ENCODE measurements at regions not wholly inside any gene's neighbourhood (a gene's known extent, or its start where the extent isn't known, plus 50 kb on each side); places are given as distances from the start of the nearest gene placed in this dataset.

DNA sequence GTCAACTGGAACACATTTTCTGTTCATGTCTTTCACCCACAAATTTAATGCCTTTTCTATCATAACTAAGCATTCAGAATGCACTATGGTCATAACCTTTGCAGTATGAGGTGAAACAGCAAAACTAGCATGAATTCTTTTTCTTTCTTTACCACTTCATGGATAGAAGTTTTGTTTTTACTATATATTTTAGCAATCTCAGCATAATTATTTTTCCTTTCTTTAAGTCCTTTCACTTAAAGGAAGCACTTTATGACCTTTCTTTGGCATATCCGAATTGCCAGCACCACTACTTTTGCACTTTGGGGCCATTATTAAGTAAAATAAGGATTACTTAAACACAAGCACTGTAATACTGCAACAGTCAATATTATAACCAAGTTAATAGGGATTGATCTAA, 115.1 kb upstream of the DKK2 start:
- ChIA-PET POLR2A (no interaction called here), RAD21 (ENCODE audit: low non-redundant PET in 1 of 2, low total read pairs in 2 of 2, uncharacterized antibody in 2 of 2, unreplicated experiment in 2 of 2) (no interaction called here)
- intact Hi-C loops (cut with micrococcal nuclease): no loop called here

More for the DNA sequence above, 115.1 kb upstream of the DKK2 start:
- H3K79me2 ChIP-seq (ENCODE audit: insufficient read depth, low read length): no peaks in the 10 kb centered on the region
- H3K36me3 ChIP-seq (ENCODE audit: control insufficient read depth in 1 of 2, insufficient read depth in 2 of 2, low read length in 2 of 2): no peaks in the 10 kb centered on the region
- no peak for TF ChIP-seq ZFX (IDR thresholded peaks at IDR 0.05)
- no peak for TF ChIP-seq EZH2 (IDR thresholded peaks at IDR 0.05)
- TF ChIP-seq, protein P1, sequence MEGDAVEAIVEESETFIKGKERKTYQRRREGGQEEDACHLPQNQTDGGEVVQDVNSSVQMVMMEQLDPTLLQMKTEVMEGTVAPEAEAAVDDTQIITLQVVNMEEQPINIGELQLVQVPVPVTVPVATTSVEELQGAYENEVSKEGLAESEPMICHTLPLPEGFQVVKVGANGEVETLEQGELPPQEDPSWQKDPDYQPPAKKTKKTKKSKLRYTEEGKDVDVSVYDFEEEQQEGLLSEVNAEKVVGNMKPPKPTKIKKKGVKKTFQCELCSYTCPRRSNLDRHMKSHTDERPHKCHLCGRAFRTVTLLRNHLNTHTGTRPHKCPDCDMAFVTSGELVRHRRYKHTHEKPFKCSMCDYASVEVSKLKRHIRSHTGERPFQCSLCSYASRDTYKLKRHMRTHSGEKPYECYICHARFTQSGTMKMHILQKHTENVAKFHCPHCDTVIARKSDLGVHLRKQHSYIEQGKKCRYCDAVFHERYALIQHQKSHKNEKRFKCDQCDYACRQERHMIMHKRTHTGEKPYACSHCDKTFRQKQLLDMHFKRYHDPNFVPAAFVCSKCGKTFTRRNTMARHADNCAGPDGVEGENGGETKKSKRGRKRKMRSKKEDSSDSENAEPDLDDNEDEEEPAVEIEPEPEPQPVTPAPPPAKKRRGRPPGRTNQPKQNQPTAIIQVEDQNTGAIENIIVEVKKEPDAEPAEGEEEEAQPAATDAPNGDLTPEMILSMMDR (IDR thresholded peaks at IDR 0.05 in 2 of 3, conservative IDR thresholded peaks at IDR 0.05 in 1 of 3; ENCODE audit: borderline replicate concordance in 1 of 3, insufficient read depth in 1 of 3, low read depth in 2 of 3, low read length in 2 of 3): no peak
- TF ChIP-seq, protein P2, sequence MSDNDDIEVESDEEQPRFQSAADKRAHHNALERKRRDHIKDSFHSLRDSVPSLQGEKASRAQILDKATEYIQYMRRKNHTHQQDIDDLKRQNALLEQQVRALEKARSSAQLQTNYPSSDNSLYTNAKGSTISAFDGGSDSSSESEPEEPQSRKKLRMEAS (IDR thresholded peaks at IDR 0.05): no peak
- no peak for TF ChIP-seq ZNF274 (IDR thresholded peaks at IDR 0.05; ENCODE audit: low read depth, low read length)
- TF ChIP-seq, protein P3, sequence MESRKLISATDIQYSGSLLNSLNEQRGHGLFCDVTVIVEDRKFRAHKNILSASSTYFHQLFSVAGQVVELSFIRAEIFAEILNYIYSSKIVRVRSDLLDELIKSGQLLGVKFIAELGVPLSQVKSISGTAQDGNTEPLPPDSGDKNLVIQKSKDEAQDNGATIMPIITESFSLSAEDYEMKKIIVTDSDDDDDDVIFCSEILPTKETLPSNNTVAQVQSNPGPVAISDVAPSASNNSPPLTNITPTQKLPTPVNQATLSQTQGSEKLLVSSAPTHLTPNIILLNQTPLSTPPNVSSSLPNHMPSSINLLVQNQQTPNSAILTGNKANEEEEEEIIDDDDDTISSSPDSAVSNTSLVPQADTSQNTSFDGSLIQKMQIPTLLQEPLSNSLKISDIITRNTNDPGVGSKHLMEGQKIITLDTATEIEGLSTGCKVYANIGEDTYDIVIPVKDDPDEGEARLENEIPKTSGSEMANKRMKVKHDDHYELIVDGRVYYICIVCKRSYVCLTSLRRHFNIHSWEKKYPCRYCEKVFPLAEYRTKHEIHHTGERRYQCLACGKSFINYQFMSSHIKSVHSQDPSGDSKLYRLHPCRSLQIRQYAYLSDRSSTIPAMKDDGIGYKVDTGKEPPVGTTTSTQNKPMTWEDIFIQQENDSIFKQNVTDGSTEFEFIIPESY (IDR thresholded peaks at IDR 0.05; ENCODE audit: extremely low read depth, insufficient replicate concordance, low read length): no peak
- TF ChIP-seq YY1 (IDR thresholded peaks at IDR 0.05; ENCODE audit: extremely low read depth, insufficient replicate concordance, low read depth, low read length): no peak
- no peaks in the 10 kb centered on the region for H3K27me3 ChIP-seq (ENCODE audit: insufficient read depth, low read length)
- H3K9me3 ChIP-seq (ENCODE audit: control insufficient read depth in 1 of 2, insufficient read depth in 1 of 2, low read depth in 1 of 2, low read length in 2 of 2): no peaks in the 10 kb centered on the region
- no peaks in the 10 kb centered on the region for H4K20me1 ChIP-seq (ENCODE audit: insufficient read depth)
- no peak overlapping the region for H3K27ac ChIP-seq (ENCODE audit: low read depth, low read length)
- H3K4me2 ChIP-seq (ENCODE audit: low read length): no peak overlapping the region
- no peaks in the 10 kb centered on the region for H3K9me2 ChIP-seq (ENCODE audit: insufficient read depth)
- ATAC-seq: no peak
- no peaks in the 10 kb centered on the region for H3K4me1 ChIP-seq (ENCODE audit: control insufficient read depth in 1 of 2, insufficient read depth in 2 of 2, low read length in 2 of 2)
- no peak for DNase-seq (ENCODE audit: low read depth, low spot score)
- no TSS peak for BruUV-seq (replicated peaks)
- CTCF ChIA-PET: no interaction called here
- H3K9ac ChIP-seq (ENCODE audit: low read length): no peak overlapping the region
- no peak overlapping the region for H3K4me3 ChIP-seq (replicated peaks in 1 of 2; ENCODE audit: low read depth in 1 of 2, low read length in 2 of 2)
- no peak overlapping the region for H2AFZ ChIP-seq (ENCODE audit: low read depth, low read length, poor library complexity, severe bottlenecking)
